ENCODE measurements at regions not wholly inside any gene's neighbourhood (a gene's known extent, or its start where the extent isn't known, plus 50 kb on each side); places are given as distances from the start of the nearest gene placed in this dataset.

GRCh38 chr6:112939563-112939962 lies 592.4 kb downstream of the RFPL4B start:
- no peak for TF ChIP-seq FOXP2 (optimal IDR thresholded peaks at IDR 0.05; ENCODE audit: borderline replicate concordance, extremely low read depth, extremely low read length, insufficient read depth)
- no peak for TF ChIP-seq REST (IDR thresholded peaks at IDR 0.05; ENCODE audit: insufficient read depth in 1 of 2, low read depth in 2 of 2, low read length in 2 of 2)
- no peak for TF ChIP-seq SIN3A (IDR thresholded peaks at IDR 0.05; ENCODE audit: borderline replicate concordance, insufficient read depth, low read length)
- TF ChIP-seq TAF1 (IDR thresholded peaks at IDR 0.05; ENCODE audit: borderline replicate concordance, insufficient read depth, low read length) = no peak
- no peak for TF ChIP-seq POLR2AphosphoS5 (IDR thresholded peaks at IDR 0.05; ENCODE audit: low read depth, low read length)

DNA sequence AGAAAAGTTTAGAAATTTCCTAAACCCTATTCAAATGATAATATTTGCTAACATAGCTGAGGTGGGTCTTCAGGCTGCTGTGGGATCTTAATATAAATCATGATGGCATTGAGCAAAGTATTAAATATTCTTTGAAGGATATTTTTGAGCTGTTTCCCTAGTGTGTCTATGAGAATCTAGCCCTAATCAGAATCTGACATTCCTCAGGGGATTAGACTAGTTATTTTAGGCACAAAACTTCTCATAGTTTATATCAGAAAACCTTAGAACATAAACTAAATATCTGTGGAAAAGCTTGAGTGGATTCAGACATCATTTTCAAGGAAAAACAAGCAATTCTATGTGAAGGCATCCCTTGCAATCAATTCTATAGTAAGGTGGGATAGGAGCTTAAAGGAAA lies 594.5 kb downstream of the RFPL4B start:
- TF ChIP-seq REST (IDR thresholded peaks at IDR 0.05; ENCODE audit: insufficient read depth in 1 of 2, low read depth in 2 of 2, low read length in 2 of 2) = no peak
- no peak for TF ChIP-seq POLR2AphosphoS5 (IDR thresholded peaks at IDR 0.05; ENCODE audit: low read depth, low read length)

GRCh38 chr6:112946051-112946450 lies 598.9 kb downstream of the RFPL4B start:
- TF ChIP-seq POLR2AphosphoS5 (IDR thresholded peaks at IDR 0.05; ENCODE audit: low read depth, low read length) = no peak
- TF ChIP-seq REST (IDR thresholded peaks at IDR 0.05; ENCODE audit: insufficient read depth in 1 of 2, low read depth in 2 of 2, low read length in 2 of 2) = no peak
- no peak for TF ChIP-seq TAF1 (IDR thresholded peaks at IDR 0.05; ENCODE audit: borderline replicate concordance, insufficient read depth, low read length)
- TF ChIP-seq SIN3A (IDR thresholded peaks at IDR 0.05; ENCODE audit: borderline replicate concordance, insufficient read depth, low read length) = no peak
- no peak for TF ChIP-seq FOXP2 (optimal IDR thresholded peaks at IDR 0.05; ENCODE audit: borderline replicate concordance, extremely low read depth, extremely low read length, insufficient read depth)

DNA sequence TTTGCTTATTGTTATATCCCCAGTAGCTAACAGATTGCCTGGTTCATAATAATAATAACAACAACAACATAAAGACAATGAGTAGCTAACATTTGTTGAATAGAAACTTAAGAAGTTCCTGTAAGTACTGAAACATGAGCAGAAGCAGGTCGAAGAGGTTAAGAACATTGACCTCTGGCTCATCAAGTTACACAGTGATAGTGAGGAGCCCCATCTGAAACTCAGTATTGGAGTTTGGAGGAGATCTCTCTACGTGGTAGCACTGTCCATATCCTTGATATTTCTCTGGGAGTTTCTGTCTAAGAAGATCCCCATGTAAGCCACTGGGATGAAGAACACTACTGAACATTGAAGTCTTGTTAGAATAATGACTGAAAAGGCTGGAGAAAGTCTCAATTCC lies 600.4 kb downstream of the RFPL4B start:
- TF ChIP-seq TAF1 (IDR thresholded peaks at IDR 0.05; ENCODE audit: borderline replicate concordance, insufficient read depth, low read length) = no peak
- TF ChIP-seq REST (IDR thresholded peaks at IDR 0.05; ENCODE audit: insufficient read depth in 1 of 2, low read depth in 2 of 2, low read length in 2 of 2) = no peak
- TF ChIP-seq SIN3A (IDR thresholded peaks at IDR 0.05; ENCODE audit: borderline replicate concordance, insufficient read depth, low read length) = no peak
- TF ChIP-seq POLR2AphosphoS5 (IDR thresholded peaks at IDR 0.05; ENCODE audit: low read depth, low read length) = no peak
- no peak for TF ChIP-seq FOXP2 (optimal IDR thresholded peaks at IDR 0.05; ENCODE audit: borderline replicate concordance, extremely low read depth, extremely low read length, insufficient read depth)

GRCh38 chr6:112951829-112952228 lies 604.7 kb downstream of the RFPL4B start:
- TF ChIP-seq TAF1 (IDR thresholded peaks at IDR 0.05; ENCODE audit: borderline replicate concordance, insufficient read depth, low read length) (no peak), POLR2AphosphoS5 (IDR thresholded peaks at IDR 0.05; ENCODE audit: low read depth, low read length) (no peak), REST (IDR thresholded peaks at IDR 0.05; ENCODE audit: insufficient read depth in 1 of 2, low read depth in 2 of 2, low read length in 2 of 2) (no peak), SIN3A (IDR thresholded peaks at IDR 0.05; ENCODE audit: borderline replicate concordance, insufficient read depth, low read length) (no peak), FOXP2 (optimal IDR thresholded peaks at IDR 0.05; ENCODE audit: borderline replicate concordance, extremely low read depth, extremely low read length, insufficient read depth) (no peak)
